GM12878 (cell line): ENCODE measurements at regions not wholly inside any gene's neighbourhood (a gene's known extent, or its start where the extent isn't known, plus 50 kb on each side); places are given as distances from the start of the nearest gene placed in this dataset.

ENCODE experiments used
- ATAC-seq: fragments of 200-7000 bp; cut with Tn5 transposase; 3 replicates; pipeline ENCODE4 v1.9.1; 2020; ENCODE audit warnings: mild to moderate bottlenecking, moderate library complexity
- BruUV-seq: library from RNA; stranded (reverse); fragments of 400-500 nt; replicated peaks from 2 replicates; lab custom pipeline; 2021; lab: Mats Ljungman, UMichigan
- CTCF ChIA-PET: fragments of 300-600 bp; sonication (Branson Sonifier 250); formaldehyde crosslinking; extraction: SDS; loops from one replicate; lab custom pipeline; 2021; ENCODE audit warnings: inconsistent platforms; lab: Yijun Ruan, JAX
- POLR2A ChIA-PET: fragments of 350-600 bp; formaldehyde crosslinking; extraction: SDS; loops from one replicate; lab custom pipeline; 2021; ENCODE audit warnings: inconsistent platforms; lab: Charles Lee
- RAD21 ChIA-PET: fragments of 300-600 bp; sonication (Branson Sonifier 250); formaldehyde crosslinking; loops from one replicate; lab custom pipeline; 2023; ENCODE audit warnings: antibody characterized with exemption; ENCODE audit not compliant: unreplicated experiment; lab: Charles Lee
- SMC1A ChIA-PET: fragments of 300-600 bp; sonication (Branson Sonifier 250); formaldehyde crosslinking; loops from one replicate; lab custom pipeline; 2023; ENCODE audit not compliant: unreplicated experiment, uncharacterized antibody; lab: Charles Lee
- DNase-seq: peaks from one replicate; pipeline ENCODE4 v3.0.0-alpha.2; 2011; ENCODE audit warnings: low read depth, low spot score
- FAIRE-seq: peaks from 3 replicates; lab custom pipeline; 2011; peaks lifted over from hg19 to GRCh38; lab: Jason Lieb, UNC
- H2AFZ ChIP-seq: 2 replicates; pipeline ENCODE4 v1.6.0; 2011; ENCODE audit warnings: low read depth, low read length, control low read depth; ENCODE audit not compliant: control insufficient read depth
- H3K27ac ChIP-seq: 2 replicates; pipeline ENCODE4 v1.5.1; 2011; ENCODE audit warnings: control low read depth; ENCODE audit not compliant: control insufficient read depth, insufficient read depth
- H3K27me3 ChIP-seq, 2 experiments: replicated peaks in 1 of 2; 2 replicates each; pipeline versions ENCODE4 v1.6.0 to v1.6.1; 2011; ENCODE audit warnings: low read length in 1 of 2; ENCODE audit not compliant: control insufficient read depth in 2 of 2, insufficient read depth in 2 of 2
- H3K36me3 ChIP-seq, 2 experiments: 2 replicates each; pipeline ENCODE4 v1.5.1; 2011; ENCODE audit warnings: low read length in 1 of 2; ENCODE audit not compliant: control insufficient read depth in 2 of 2, insufficient read depth in 2 of 2
- H3K4me1 ChIP-seq: 2 replicates; pipeline ENCODE4 v1.6.1; 2011; ENCODE audit warnings: mild to moderate bottlenecking, low read length, moderate library complexity, mixed read lengths; ENCODE audit not compliant: control insufficient read depth, insufficient read depth
- H3K4me2 ChIP-seq: 2 replicates; pipeline ENCODE4 v1.6.0; 2011; ENCODE audit warnings: control low read depth; ENCODE audit not compliant: control insufficient read depth, insufficient read depth
- H3K4me3 ChIP-seq: fragments of 200-600 bp; sonication (generic); 2 replicates; pipeline ENCODE4 v1.5.1; 2016
- H3K79me2 ChIP-seq: 2 replicates; pipeline ENCODE4 v1.6.0; 2011; ENCODE audit warnings: low read length; ENCODE audit not compliant: control insufficient read depth, insufficient read depth
- H3K9ac ChIP-seq: 2 replicates; pipeline ENCODE4 v1.8.0; 2011; ENCODE audit warnings: low read length, control low read depth, mixed read lengths; ENCODE audit not compliant: control insufficient read depth, insufficient read depth
- H3K9me3 ChIP-seq: replicated peaks from 3 replicates; pipeline ENCODE4 v1.5.1; 2011; ENCODE audit warnings: mild to moderate bottlenecking, low read length; ENCODE audit not compliant: control insufficient read depth, insufficient read depth
- H4K20me1 ChIP-seq: 2 replicates; pipeline ENCODE4 v1.6.0; 2011; ENCODE audit not compliant: control insufficient read depth, insufficient read depth
- CREB1 ChIP-seq: IDR thresholded peaks from 2 replicates; pipeline ENCODE4 v1.6.1; 2012; ENCODE audit warnings: low read depth, mild to moderate bottlenecking, inconsistent platforms
- EED ChIP-seq: sonication (generic); IDR thresholded peaks from 2 replicates; pipeline ENCODE4 v1.6.1; 2016; ENCODE audit warnings: antibody characterized with exemption, low read depth
- EP300 ChIP-seq, 2 experiments: fragments of 150-350 bp in 1 of 2; IDR thresholded peaks; 2 replicates each; pipeline ENCODE4 v1.6.1; 2011 to 2012; ENCODE audit warnings: low read depth in 2 of 2, low read length in 2 of 2, borderline replicate concordance in 1 of 2, improper control_type of control experiment in 1 of 2, inconsistent platforms in 1 of 2; ENCODE audit not compliant: control insufficient read depth in 1 of 2
- HDGF ChIP-seq: fragments of 450-650 bp; IDR thresholded peaks from 2 replicates; pipeline ENCODE4 v1.6.1; 2016; ENCODE audit warnings: antibody characterized with exemption
- MEF2A ChIP-seq: IDR thresholded peaks from 2 replicates; pipeline ENCODE4 v1.6.1; 2011; ENCODE audit warnings: low read depth, mild to moderate bottlenecking, low read length, moderate library complexity; ENCODE audit not compliant: insufficient read depth
- NR2F1 ChIP-seq: fragments of 450-650 bp; conservative IDR thresholded peaks from 2 replicates; pipeline ENCODE4 v1.6.1; 2017; ENCODE audit warnings: mild to moderate bottlenecking
- PML ChIP-seq: IDR thresholded peaks from 2 replicates; pipeline ENCODE4 v1.6.1; 2012; ENCODE audit warnings: low read length, inconsistent platforms
- RBBP5 ChIP-seq: fragments of 200-600 bp; sonication (generic); conservative IDR thresholded peaks from 2 replicates; pipeline ENCODE4 v1.6.1; 2016
- RUNX3 ChIP-seq: IDR thresholded peaks from 2 replicates; pipeline ENCODE4 v1.6.1; 2012; ENCODE audit warnings: low read length, inconsistent platforms
- SUPT20H ChIP-seq: IDR thresholded peaks from 2 replicates; pipeline ENCODE4 v1.6.1; 2011; ENCODE audit warnings: low read depth, mild to moderate bottlenecking, low read length, moderate library complexity, borderline replicate concordance; ENCODE audit not compliant: control insufficient read depth
- USF2 ChIP-seq: IDR thresholded peaks from 2 replicates; pipeline ENCODE4 v1.6.1; 2011; ENCODE audit warnings: low read depth, low read length, improper control_type of control experiment, borderline replicate concordance
- YY1 ChIP-seq: IDR thresholded peaks from 2 replicates; pipeline ENCODE4 v1.6.1; 2011; ENCODE audit warnings: low read depth, mild to moderate bottlenecking, low read length
- ZBTB40 ChIP-seq: fragments of 450-650 bp; IDR thresholded peaks from 2 replicates; pipeline ENCODE4 v1.6.1; 2016; ENCODE audit warnings: mild to moderate bottlenecking, moderate library complexity, borderline replicate concordance
- ZNF217 ChIP-seq: fragments of 450-650 bp; IDR thresholded peaks from 2 replicates; pipeline ENCODE4 v1.6.1; 2017; ENCODE audit warnings: antibody characterized with exemption, mild to moderate bottlenecking
- ZNF622 ChIP-seq: fragments of 450-650 bp; IDR thresholded peaks from 2 replicates; pipeline ENCODE4 v1.6.1; 2017; ENCODE audit warnings: mild to moderate bottlenecking, inconsistent platforms
- WGBS: methylation state at CpG from one replicate; pipeline ENCODE4 v1.1.6; 2016; ENCODE audit warnings: low lambda C conversion rate; ENCODE audit not compliant: insufficient replicate concordance, insufficient coverage; ENCODE audit errors: missing lambda C conversion rate; 5-methylcytosine and 5-hydroxymethylcytosine counted together
- in situ Hi-C: fragments of 300-500 bp; cut with MboI; formaldehyde crosslinking; loops from 9 replicates; pipeline ENCODE4 v1.14.3; 2018; ENCODE audit warnings: mixed read lengths
- intact Hi-C: fragments of 100-400 bp; cut with micrococcal nuclease; formaldehyde crosslinking; loops from one replicate; pipeline ENCODE4 v1.14.2; 2022; ENCODE audit not compliant: unreplicated experiment

- Histone ChIP-seq H3K4me1 (no peaks in the 10 kb centered on the region), H4K20me1 (no peaks in the 10 kb centered on the region), H2AFZ (no peak overlapping the region), H3K27me3 (no peaks in the 10 kb centered on the region; a peak in 2 of 4 replicates), H3K4me2 (no peak overlapping the region), H3K79me2 (no peaks in the 10 kb centered on the region), H3K36me3 (no peaks in the 10 kb centered on the region), H3K27ac (no peak overlapping the region), H3K9me3 (no peaks in the 10 kb centered on the region), H3K4me3 (no peak overlapping the region), H3K9ac (no peak overlapping the region)
- ChIA-PET SMC1A (no interaction called here), RAD21 (no interaction called here), CTCF (interaction anchor here (0.6 kb wide), 1 partner anchor 51 kb away, joined by 3 read pairs; no protein-coding TSS in a partner anchor), POLR2A (no interaction called here)
- FAIRE-seq (no peak), ATAC-seq (no peak), DNase-seq (no peak)
- intact Hi-C loops: no loop called here
- no TSS peak for BruUV-seq
- no peak for TF ChIP-seq MEF2A
- TF ChIP-seq USF2: no peak
- no peak for TF ChIP-seq CREB1
- WGBS: 45% methylated on average over 1 of the region's 1 CpG
- in situ Hi-C loops: no loop called here
These were observed 210.1 kb upstream of the PELI2 start for GRCh38 chr14:55908106-55908505.

GRCh38 chr14:55909879-55910278 is 208.3 kb upstream of the PELI2 start:
- Histone ChIP-seq H3K27ac (no peak overlapping the region), H3K36me3 (no peaks in the 10 kb centered on the region), H4K20me1 (no peaks in the 10 kb centered on the region), H3K4me2 (no peak overlapping the region), H2AFZ (no peak overlapping the region), H3K9me3 (no peaks in the 10 kb centered on the region), H3K9ac (no peak overlapping the region), H3K4me1 (no peaks in the 10 kb centered on the region), H3K27me3 (no peaks in the 10 kb centered on the region; a peak in 2 of 4 replicates), H3K4me3 (no peak overlapping the region), H3K79me2 (no peaks in the 10 kb centered on the region)
- FAIRE-seq: no peak
- POLR2A ChIA-PET: no interaction called here
- CTCF ChIA-PET: no interaction called here
- no peak for DNase-seq
- intact Hi-C loops (no loop called here), in situ Hi-C loops (no loop called here)
- no TSS peak for BruUV-seq
- 0% methylated on average over 1 of the region's 1 CpG for WGBS
- SMC1A ChIA-PET: interaction anchor here (1.0 kb wide), 1 partner anchor 14 kb away, joined by 3 read pairs; no protein-coding TSS in a partner anchor
- ATAC-seq: no peak
- RAD21 ChIA-PET: no interaction called here
- no peak for TF ChIP-seq NR2F1
- no peak for TF ChIP-seq ZBTB40
- TF ChIP-seq PML: no peak
- no peak for TF ChIP-seq SUPT20H
- no peak for TF ChIP-seq EP300 (IDR thresholded peaks at IDR 0.05; ENCODE audit: borderline replicate concordance in 1 of 2, control insufficient read depth in 1 of 2, low read depth in 2 of 2, low read length in 2 of 2)
- no peak for TF ChIP-seq EED
- no peak for TF ChIP-seq RUNX3
- TF ChIP-seq HDGF: no peak
- no peak for TF ChIP-seq RBBP5
- TF ChIP-seq CREB1: no peak
- no peak for TF ChIP-seq YY1
- TF ChIP-seq ZNF622: no peak
- TF ChIP-seq ZNF217: no peak
